ENCODE measurements at regions not wholly inside any gene's neighbourhood (a gene's known extent, or its start where the extent isn't known, plus 50 kb on each side); places are given as distances from the start of the nearest gene placed in this dataset.

- TF ChIP-seq CTCF (IDR thresholded peaks at IDR 0.05) (no peak), REST (IDR thresholded peaks at IDR 0.05; ENCODE audit: insufficient read depth in 1 of 2, low read depth in 2 of 2, low read length in 1 of 2) (no peak), SIN3A (IDR thresholded peaks at IDR 0.05; ENCODE audit: borderline replicate concordance, insufficient read depth, low read depth, low read length) (no peak)
These were observed 352.2 kb downstream of the PLK2 start for GRCh38 chr5:58107704-58108103.

Measured in Panc1 (cell line).